ENCODE measurements at regions not wholly inside any gene's neighbourhood (a gene's known extent, or its start where the extent isn't known, plus 50 kb on each side); places are given as distances from the start of the nearest gene placed in this dataset.

DNA sequence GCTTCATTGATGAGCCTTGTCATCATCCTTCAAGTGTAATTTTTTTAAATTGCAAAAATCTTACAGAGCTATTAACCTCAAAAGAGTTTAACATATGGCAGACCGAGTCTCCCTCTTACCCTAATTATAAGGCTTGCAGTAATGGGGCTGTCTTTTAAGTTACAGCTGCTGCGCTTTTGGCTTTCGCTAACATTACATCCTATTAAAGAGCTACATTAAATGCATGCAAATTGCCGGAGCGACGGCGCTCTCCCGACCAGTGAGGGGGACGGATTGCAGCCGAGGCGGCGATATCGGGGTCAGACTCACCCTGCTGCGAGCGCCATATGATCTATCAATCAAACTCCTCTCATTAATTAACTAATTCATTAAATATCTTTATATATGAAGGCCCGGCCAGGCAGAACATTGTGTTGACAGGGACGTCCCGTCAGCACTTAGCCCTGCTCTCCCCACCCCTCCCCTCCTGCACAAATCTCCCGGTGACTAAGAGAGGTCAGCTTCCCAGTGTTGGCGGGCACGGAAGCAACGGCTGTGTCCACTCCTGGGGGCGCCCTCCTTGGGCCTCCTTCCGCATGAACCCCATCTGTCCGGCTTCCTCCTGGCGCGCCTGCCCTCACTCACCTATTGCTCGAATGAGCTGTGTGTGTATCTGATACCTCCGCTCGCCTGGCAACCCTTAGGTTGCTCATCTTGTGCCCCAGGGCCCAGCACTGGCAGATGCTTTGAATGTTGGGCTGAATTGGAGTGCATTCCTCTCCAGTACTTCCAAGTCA is 156.0 kb upstream of the CADM1 start:
- peak; percentile 64 for DNase-seq
- Mint-ChIP-seq H3K4me1 (peaks cover 32% of the 10 kb centered on the region), H3K27me3 (ENCODE audit: insufficient read depth) (peaks cover 83% of the 10 kb centered on the region), H3K9me3 (no peaks in the 10 kb centered on the region), H3K27ac (no peak overlapping the region), H3K36me3 (ENCODE audit: low read depth) (no peaks in the 10 kb centered on the region), H3K4me3 (peak overlapping the region; percentile 66)
- Histone ChIP-seq H3K27ac (ENCODE audit: low read depth, low read length) (peak overlapping the region; percentile 33), H3K4me1 (ENCODE audit: control insufficient read depth, insufficient read depth, low read length) (peaks cover 6% of the 10 kb centered on the region), H3K9me3 (ENCODE audit: control insufficient read depth, low read length) (no peaks in the 10 kb centered on the region), H3K27me3 (ENCODE audit: control insufficient read depth, insufficient read depth, low read length, poor library complexity, severe bottlenecking) (peaks cover 74% of the 10 kb centered on the region), H3K4me3 (ENCODE audit: low read length) (peak overlapping the region; percentile 81), H3K9ac (ENCODE audit: extremely low read depth, low read length, poor library complexity, severe bottlenecking) (peak overlapping the region; percentile 23), H3K36me3 (ENCODE audit: control insufficient read depth, insufficient read depth, low read length) (no peaks in the 10 kb centered on the region)
- TF ChIP-seq, protein P1, sequence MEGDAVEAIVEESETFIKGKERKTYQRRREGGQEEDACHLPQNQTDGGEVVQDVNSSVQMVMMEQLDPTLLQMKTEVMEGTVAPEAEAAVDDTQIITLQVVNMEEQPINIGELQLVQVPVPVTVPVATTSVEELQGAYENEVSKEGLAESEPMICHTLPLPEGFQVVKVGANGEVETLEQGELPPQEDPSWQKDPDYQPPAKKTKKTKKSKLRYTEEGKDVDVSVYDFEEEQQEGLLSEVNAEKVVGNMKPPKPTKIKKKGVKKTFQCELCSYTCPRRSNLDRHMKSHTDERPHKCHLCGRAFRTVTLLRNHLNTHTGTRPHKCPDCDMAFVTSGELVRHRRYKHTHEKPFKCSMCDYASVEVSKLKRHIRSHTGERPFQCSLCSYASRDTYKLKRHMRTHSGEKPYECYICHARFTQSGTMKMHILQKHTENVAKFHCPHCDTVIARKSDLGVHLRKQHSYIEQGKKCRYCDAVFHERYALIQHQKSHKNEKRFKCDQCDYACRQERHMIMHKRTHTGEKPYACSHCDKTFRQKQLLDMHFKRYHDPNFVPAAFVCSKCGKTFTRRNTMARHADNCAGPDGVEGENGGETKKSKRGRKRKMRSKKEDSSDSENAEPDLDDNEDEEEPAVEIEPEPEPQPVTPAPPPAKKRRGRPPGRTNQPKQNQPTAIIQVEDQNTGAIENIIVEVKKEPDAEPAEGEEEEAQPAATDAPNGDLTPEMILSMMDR (conservative IDR thresholded peaks at IDR 0.05): no peak
- WGBS, 2 experiments (ENCODE audit: insufficient coverage in 1 of 2, insufficient read length in 1 of 2): 22% methylated on average over 11 to 30 of the region's 30 CpGs

DNA sequence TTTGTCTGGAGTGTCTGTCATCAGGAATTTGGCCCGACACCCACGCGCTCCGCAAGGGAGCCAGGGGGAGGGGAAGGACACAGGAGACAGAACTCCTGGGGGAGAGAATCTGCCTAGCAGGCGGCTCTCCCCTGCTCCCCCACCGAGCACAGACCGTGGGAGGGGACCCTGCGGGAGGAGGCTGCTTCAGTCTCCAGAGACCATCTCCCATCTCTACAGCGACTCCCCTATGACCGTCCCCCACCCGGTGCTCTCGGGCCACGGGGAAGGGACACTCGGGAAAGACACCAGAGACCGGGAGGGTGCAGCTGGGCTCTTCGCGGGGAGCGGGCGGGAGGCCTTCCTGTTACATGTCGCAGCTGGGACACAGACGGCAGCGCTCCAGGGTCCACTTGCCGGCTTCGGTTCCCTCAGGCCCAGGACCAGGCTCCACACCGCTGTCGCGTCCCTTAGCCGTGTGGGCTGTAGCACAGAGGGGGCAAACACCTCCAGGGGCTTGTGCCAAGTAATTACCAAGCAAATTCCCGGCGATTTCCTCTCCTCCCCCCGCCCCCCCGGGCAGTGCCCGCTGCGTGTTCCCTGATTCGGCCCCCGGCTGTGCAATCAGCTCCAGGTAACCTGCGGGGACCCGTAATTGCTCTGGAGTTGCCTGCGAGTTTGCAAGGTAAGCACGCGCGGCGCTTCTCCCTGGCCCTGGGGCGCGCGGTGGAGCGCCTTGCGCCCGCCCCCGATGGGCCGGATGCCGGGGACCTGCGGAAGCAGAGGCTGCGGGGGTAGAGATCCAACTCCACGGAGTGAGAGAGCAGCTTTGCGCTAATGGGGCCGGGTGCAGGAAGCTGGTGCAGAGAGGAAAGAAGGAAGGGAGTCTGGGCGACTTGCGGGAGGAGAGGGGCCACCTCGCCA is 155.1 kb upstream of the CADM1 start:
- peak; percentile 79 for DNase-seq
- Mint-ChIP-seq H3K27ac (no peak overlapping the region), H3K27me3 (ENCODE audit: insufficient read depth) (peaks cover 81% of the 10 kb centered on the region), H3K4me1 (peaks cover 32% of the 10 kb centered on the region), H3K36me3 (ENCODE audit: low read depth) (no peaks in the 10 kb centered on the region), H3K9me3 (no peaks in the 10 kb centered on the region), H3K4me3 (peak overlapping the region; percentile 66)
- WGBS, 2 experiments (ENCODE audit: insufficient coverage in 1 of 2, insufficient read length in 1 of 2): 4 to 5% methylated on average over 28 to 60 of the region's 60 CpGs
- Histone ChIP-seq H3K36me3 (ENCODE audit: control insufficient read depth, insufficient read depth, low read length) (no peaks in the 10 kb centered on the region), H3K27ac (ENCODE audit: low read depth, low read length) (peak overlapping the region; percentile 33), H3K9ac (ENCODE audit: extremely low read depth, low read length, poor library complexity, severe bottlenecking) (peak overlapping the region; percentile 23), H3K4me1 (ENCODE audit: control insufficient read depth, insufficient read depth, low read length) (peaks cover 6% of the 10 kb centered on the region), H3K4me3 (ENCODE audit: low read length) (peak overlapping the region; percentile 81), H3K9me3 (ENCODE audit: control insufficient read depth, low read length) (no peaks in the 10 kb centered on the region), H3K27me3 (ENCODE audit: control insufficient read depth, insufficient read depth, low read length, poor library complexity, severe bottlenecking) (peaks cover 67% of the 10 kb centered on the region)
- TF ChIP-seq, protein P1 (conservative IDR thresholded peaks at IDR 0.05): no peak

DNA sequence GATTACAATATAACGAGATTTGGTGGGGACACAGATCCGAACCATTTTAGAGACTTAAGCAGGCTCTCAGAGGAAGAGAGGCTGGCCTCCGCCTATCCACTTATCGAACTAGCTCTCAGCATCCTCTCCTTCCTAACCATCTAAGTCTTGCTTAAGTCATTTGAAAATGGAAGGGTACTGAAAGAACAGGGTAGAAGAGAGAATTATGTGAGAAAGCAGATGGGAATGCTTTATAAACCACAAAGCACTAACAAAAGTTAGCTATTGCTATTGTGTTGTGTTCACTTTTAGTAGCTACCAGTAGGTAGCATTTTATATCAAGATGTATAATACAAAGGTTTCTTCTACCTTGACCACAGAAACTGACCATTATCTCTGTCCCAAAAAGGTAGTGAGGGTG is 153.4 kb upstream of the CADM1 start:
- TF ChIP-seq, protein P1 (conservative IDR thresholded peaks at IDR 0.05): no peak

More for the DNA sequence above, 153.4 kb upstream of the CADM1 start:
- H3K4me3 Mint-ChIP-seq: no peak overlapping the region
- no peak overlapping the region for H3K27ac Mint-ChIP-seq
- Histone ChIP-seq H3K9ac (ENCODE audit: extremely low read depth, low read length, poor library complexity, severe bottlenecking) (no peak overlapping the region), H3K36me3 (ENCODE audit: control insufficient read depth, insufficient read depth, low read length) (no peaks in the 10 kb centered on the region), H3K27me3 (ENCODE audit: control insufficient read depth, insufficient read depth, low read length, poor library complexity, severe bottlenecking) (peaks cover 67% of the 10 kb centered on the region), H3K4me1 (ENCODE audit: control insufficient read depth, insufficient read depth, low read length) (peaks cover 6% of the 10 kb centered on the region), H3K27ac (ENCODE audit: low read depth, low read length) (no peak overlapping the region), H3K9me3 (ENCODE audit: control insufficient read depth, low read length) (no peaks in the 10 kb centered on the region), H3K4me3 (ENCODE audit: low read length) (no peak overlapping the region)
- H3K4me1 Mint-ChIP-seq: peaks cover 34% of the 10 kb centered on the region
- DNase-seq: no peak
- 91% methylated on average over 2 of the region's 4 CpGs; no CpG with 5 or more reads in 1 of the 2 experiments for WGBS, 2 experiments (ENCODE audit: insufficient coverage in 1 of 2, insufficient read length in 1 of 2)
- peaks cover 75% of the 10 kb centered on the region for H3K27me3 Mint-ChIP-seq (ENCODE audit: insufficient read depth)
- no peaks in the 10 kb centered on the region for H3K9me3 Mint-ChIP-seq
- no peaks in the 10 kb centered on the region for H3K36me3 Mint-ChIP-seq (ENCODE audit: low read depth)

Data from endodermal cell (in vitro differentiated cells).